ENCODE measurements at regions not wholly inside any gene's neighbourhood (a gene's known extent, or its start where the extent isn't known, plus 50 kb on each side); places are given as distances from the start of the nearest gene placed in this dataset.

DNA sequence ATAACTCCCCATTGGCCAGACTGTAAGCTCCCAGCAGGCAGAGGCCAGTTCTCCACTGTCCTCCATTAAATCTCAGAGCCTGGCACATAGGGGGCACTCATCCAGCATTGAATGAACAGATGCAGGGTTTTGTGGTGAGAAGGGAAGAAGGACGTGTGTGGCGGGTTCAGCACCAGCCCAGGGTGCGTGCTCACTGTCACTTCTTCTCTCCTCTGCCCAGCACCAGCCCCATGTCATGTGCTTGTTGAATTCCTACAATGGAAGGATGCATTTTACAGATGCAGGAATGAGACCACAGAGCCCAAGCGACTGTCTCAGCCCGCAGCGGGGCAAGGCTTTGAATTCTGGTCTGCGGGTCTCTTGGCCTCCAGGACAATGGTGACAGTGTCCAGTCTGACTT is 149.9 kb downstream of the CEBPB start:
- TF ChIP-seq, protein P1, sequence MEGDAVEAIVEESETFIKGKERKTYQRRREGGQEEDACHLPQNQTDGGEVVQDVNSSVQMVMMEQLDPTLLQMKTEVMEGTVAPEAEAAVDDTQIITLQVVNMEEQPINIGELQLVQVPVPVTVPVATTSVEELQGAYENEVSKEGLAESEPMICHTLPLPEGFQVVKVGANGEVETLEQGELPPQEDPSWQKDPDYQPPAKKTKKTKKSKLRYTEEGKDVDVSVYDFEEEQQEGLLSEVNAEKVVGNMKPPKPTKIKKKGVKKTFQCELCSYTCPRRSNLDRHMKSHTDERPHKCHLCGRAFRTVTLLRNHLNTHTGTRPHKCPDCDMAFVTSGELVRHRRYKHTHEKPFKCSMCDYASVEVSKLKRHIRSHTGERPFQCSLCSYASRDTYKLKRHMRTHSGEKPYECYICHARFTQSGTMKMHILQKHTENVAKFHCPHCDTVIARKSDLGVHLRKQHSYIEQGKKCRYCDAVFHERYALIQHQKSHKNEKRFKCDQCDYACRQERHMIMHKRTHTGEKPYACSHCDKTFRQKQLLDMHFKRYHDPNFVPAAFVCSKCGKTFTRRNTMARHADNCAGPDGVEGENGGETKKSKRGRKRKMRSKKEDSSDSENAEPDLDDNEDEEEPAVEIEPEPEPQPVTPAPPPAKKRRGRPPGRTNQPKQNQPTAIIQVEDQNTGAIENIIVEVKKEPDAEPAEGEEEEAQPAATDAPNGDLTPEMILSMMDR (IDR thresholded peaks at IDR 0.05) = no peak
- TF ChIP-seq POLR2AphosphoS5 (IDR thresholded peaks at IDR 0.05) (no peak), POLR2A (IDR thresholded peaks at IDR 0.05; ENCODE audit: low read depth) (no peak)

All from esophagus muscularis mucosa (tissue), 3 donors.